Loucy (cell line): ENCODE measurements at regions not wholly inside any gene's neighbourhood (a gene's known extent, or its start where the extent isn't known, plus 50 kb on each side); places are given as distances from the start of the nearest gene placed in this dataset.

Source experiments
- H2AFZ ChIP-seq: fragments of 200-600 bp; sonication (generic); 2 replicates; pipeline ENCODE4 v1.6.0; 2016; ENCODE audit warnings: antibody characterized with exemption, mild to moderate bottlenecking, low read length, moderate library complexity
- H3F3A ChIP-seq: fragments of 200-600 bp; 2 replicates; pipeline ENCODE4 v1.6.0; 2016; ENCODE audit warnings: antibody characterized with exemption, low read depth, mild to moderate bottlenecking
- H3K27me3 ChIP-seq: fragments of 200-600 bp; sonication (generic); 2 replicates; pipeline ENCODE4 v1.6.1; 2014; ENCODE audit warnings: low read length, mild to moderate bottlenecking; ENCODE audit not compliant: insufficient read depth, poor library complexity, severe bottlenecking
- H3K36me3 ChIP-seq: fragments of 200-600 bp; sonication (generic); 2 replicates; pipeline ENCODE4 v1.6.1; 2016; ENCODE audit warnings: low read length; ENCODE audit not compliant: insufficient read depth
- H3K4me1 ChIP-seq: fragments of 200-600 bp; sonication (generic); 2 replicates; pipeline ENCODE4 v1.5.1; 2014; ENCODE audit warnings: low read length, mild to moderate bottlenecking; ENCODE audit not compliant: insufficient read depth, poor library complexity, severe bottlenecking
- H3K4me2 ChIP-seq: fragments of 200-600 bp; sonication (generic); 2 replicates; pipeline ENCODE4 v1.6.0; 2014; ENCODE audit warnings: antibody characterized with exemption, low read length, low read depth, mild to moderate bottlenecking; ENCODE audit not compliant: poor library complexity, severe bottlenecking
- H3K4me3 ChIP-seq: fragments of 200-600 bp; sonication (generic); 2 replicates; pipeline ENCODE4 v1.5.1; 2014; ENCODE audit warnings: low read length, mild to moderate bottlenecking, mixed read lengths; ENCODE audit not compliant: poor library complexity, severe bottlenecking
- H3K79me2 ChIP-seq: fragments of 200-600 bp; sonication (generic); 2 replicates; pipeline ENCODE4 v1.6.1; 2014; ENCODE audit warnings: low read length; ENCODE audit not compliant: insufficient read depth
- H3K9ac ChIP-seq: fragments of 200-600 bp; sonication (generic); 2 replicates; pipeline ENCODE4 v1.6.0; 2014; ENCODE audit warnings: mild to moderate bottlenecking, low read depth, low read length, moderate library complexity; ENCODE audit not compliant: poor library complexity, severe bottlenecking
- H3K9me2 ChIP-seq: fragments of 200-600 bp; sonication (generic); replicated peaks from 2 replicates; pipeline ENCODE4 v1.6.1; 2016; ENCODE audit warnings: low read depth, low read length, mixed read lengths
- H3K9me3 ChIP-seq: fragments of 200-600 bp; sonication (generic); 2 replicates; pipeline ENCODE4 v1.6.1; 2014; ENCODE audit warnings: mild to moderate bottlenecking, antibody characterized with exemption, low read length, low read depth; ENCODE audit not compliant: insufficient read depth
- H4K20me1 ChIP-seq: fragments of 200-600 bp; sonication (generic); 2 replicates; pipeline ENCODE4 v1.6.0; 2014; ENCODE audit warnings: antibody characterized with exemption, low read length, mild to moderate bottlenecking; ENCODE audit not compliant: insufficient read depth, poor library complexity, severe bottlenecking
- CTCF ChIP-seq: fragments of 200-600 bp; sonication (generic); conservative IDR thresholded peaks from 2 replicates; pipeline ENCODE4 v1.5.1; 2014; ENCODE audit warnings: mild to moderate bottlenecking, antibody characterized with exemption, low read length
- EZH2phosphoT487 ChIP-seq: fragments of 200-600 bp; IDR thresholded peaks from 2 replicates; pipeline ENCODE4 v1.6.1; 2018; ENCODE audit warnings: antibody characterized with exemption, mild to moderate bottlenecking, moderate library complexity, borderline replicate concordance

GRCh38 chr3:168998792-168999191, 664.7 kb downstream of the MECOM start:
- Histone ChIP-seq H3K9me3 (no peaks in the 10 kb centered on the region), H3K9me2 (no peaks in the 10 kb centered on the region), H4K20me1 (no peaks in the 10 kb centered on the region), H3F3A (no peaks in the 10 kb centered on the region), H3K4me3 (no peak overlapping the region), H3K9ac (no peak overlapping the region), H3K27me3 (no peaks in the 10 kb centered on the region), H3K79me2 (no peaks in the 10 kb centered on the region), H3K4me1 (no peaks in the 10 kb centered on the region), H3K36me3 (no peaks in the 10 kb centered on the region), H3K4me2 (no peak overlapping the region), H2AFZ (no peak overlapping the region; the same call in 1 of the 2 replicates)
- TF ChIP-seq CTCF = no peak
- TF ChIP-seq EZH2phosphoT487 = no peak

DNA sequence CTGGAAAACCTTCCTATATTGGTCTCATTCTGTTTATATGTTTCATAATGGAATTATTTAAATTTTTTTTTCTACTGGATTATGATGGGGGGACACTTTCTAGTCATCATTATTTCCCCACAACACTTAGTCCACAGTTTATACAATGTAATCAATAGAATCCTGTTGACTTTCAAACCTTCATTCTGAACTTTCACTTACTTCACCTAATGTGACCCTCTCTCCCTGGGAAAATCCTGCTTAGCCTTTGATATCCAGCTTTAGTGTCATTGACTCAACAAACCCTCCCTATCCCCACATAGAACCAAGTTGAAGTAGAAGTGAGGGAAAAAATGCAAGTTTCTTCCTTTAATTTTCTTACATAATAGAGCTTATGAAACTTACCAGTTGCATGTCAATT, 666.0 kb downstream of the MECOM start:
- no peaks in the 10 kb centered on the region for H3K4me1 ChIP-seq
- no peak overlapping the region for H3K9ac ChIP-seq
- H3F3A ChIP-seq = no peaks in the 10 kb centered on the region
- H3K79me2 ChIP-seq = no peaks in the 10 kb centered on the region
- no peaks in the 10 kb centered on the region for H3K36me3 ChIP-seq
- no peak overlapping the region for H2AFZ ChIP-seq
- no peak for TF ChIP-seq CTCF
- TF ChIP-seq EZH2phosphoT487 = no peak
- H3K4me2 ChIP-seq = no peak overlapping the region
- H3K9me2 ChIP-seq = no peaks in the 10 kb centered on the region
- no peaks in the 10 kb centered on the region for H3K27me3 ChIP-seq
- H3K9me3 ChIP-seq = no peaks in the 10 kb centered on the region
- H3K4me3 ChIP-seq = no peak overlapping the region
- no peaks in the 10 kb centered on the region for H4K20me1 ChIP-seq

- Histone ChIP-seq H3K79me2 (no peaks in the 10 kb centered on the region), H2AFZ (peak overlapping the region; percentile 53), H3K9me3 (no peaks in the 10 kb centered on the region), H3K4me3 (no peak overlapping the region), H4K20me1 (no peaks in the 10 kb centered on the region), H3K4me1 (no peaks in the 10 kb centered on the region), H3K9me2 (no peaks in the 10 kb centered on the region), H3K27me3 (no peaks in the 10 kb centered on the region), H3K9ac (no peak overlapping the region), H3K4me2 (no peak overlapping the region), H3F3A (no peaks in the 10 kb centered on the region), H3K36me3 (no peaks in the 10 kb centered on the region)
- no peak for TF ChIP-seq CTCF
- TF ChIP-seq EZH2phosphoT487 = no peak
These were observed 666.9 kb downstream of the MECOM start for GRCh38 chr3:168996622-168997021.
